ENCODE measurements at regions not wholly inside any gene's neighbourhood (a gene's known extent, or its start where the extent isn't known, plus 50 kb on each side); places are given as distances from the start of the nearest gene placed in this dataset.

DNA sequence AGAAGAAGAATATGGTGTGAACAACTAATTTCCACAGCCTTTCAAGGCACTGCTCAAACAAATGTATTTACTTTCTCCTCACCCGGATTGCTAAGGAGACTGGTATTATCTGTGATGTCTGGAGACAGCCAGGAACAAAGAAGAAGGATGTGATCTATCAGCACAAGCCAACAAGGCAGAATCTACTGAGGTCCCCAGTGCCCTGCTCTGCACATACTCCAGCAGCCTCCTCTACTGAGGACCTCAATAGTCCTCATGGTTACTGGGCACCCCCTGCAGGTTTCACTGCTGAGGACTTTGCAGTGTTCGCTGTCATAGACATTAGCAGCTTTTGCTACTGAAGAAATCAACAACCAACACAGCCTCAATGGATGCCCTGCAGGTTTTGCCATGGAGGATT lies 930.1 kb downstream of the ADGRL3 start:
- no peak for DNase-seq

Data from C1 segment of cervical spinal cord (tissue), 14 donors.